AG04449 (cell line): ENCODE measurements at regions not wholly inside any gene's neighbourhood (a gene's known extent, or its start where the extent isn't known, plus 50 kb on each side); places are given as distances from the start of the nearest gene placed in this dataset.

ENCODE experiments used
- CTCF ChIA-PET: fragments of 350-600 bp; formaldehyde crosslinking; extraction: SDS; loops from one replicate; lab custom pipeline; 2021; ENCODE audit warnings: antibody characterized with exemption; lab: Yijun Ruan, JAX
- POLR2A ChIA-PET: fragments of 400-600, 350-600 bp; formaldehyde crosslinking; extraction: SDS; loops from one replicate; lab custom pipeline; 2020; ENCODE audit warnings: antibody characterized with exemption, inconsistent platforms; lab: Yijun Ruan, JAX
- DNase-seq: peaks from one replicate; pipeline ENCODE4 v3.0.0-alpha.2; 2010; ENCODE audit warnings: low read depth, low spot score
- H3K4me3 ChIP-seq: 2 replicates; pipeline ENCODE4 v1.5.1; 2011; ENCODE audit warnings: low read depth, mild to moderate bottlenecking, control low read depth, low read length
- TF ChIP-seq, protein P1 (sequence below): IDR thresholded peaks from one replicate; pipeline ENCODE4 v1.5.1; 2011; ENCODE audit warnings: mild to moderate bottlenecking, moderate library complexity, low read length, control low read depth, inconsistent platforms; ENCODE audit not compliant: insufficient read depth; ENCODE audit errors: missing control alignments

DNA sequence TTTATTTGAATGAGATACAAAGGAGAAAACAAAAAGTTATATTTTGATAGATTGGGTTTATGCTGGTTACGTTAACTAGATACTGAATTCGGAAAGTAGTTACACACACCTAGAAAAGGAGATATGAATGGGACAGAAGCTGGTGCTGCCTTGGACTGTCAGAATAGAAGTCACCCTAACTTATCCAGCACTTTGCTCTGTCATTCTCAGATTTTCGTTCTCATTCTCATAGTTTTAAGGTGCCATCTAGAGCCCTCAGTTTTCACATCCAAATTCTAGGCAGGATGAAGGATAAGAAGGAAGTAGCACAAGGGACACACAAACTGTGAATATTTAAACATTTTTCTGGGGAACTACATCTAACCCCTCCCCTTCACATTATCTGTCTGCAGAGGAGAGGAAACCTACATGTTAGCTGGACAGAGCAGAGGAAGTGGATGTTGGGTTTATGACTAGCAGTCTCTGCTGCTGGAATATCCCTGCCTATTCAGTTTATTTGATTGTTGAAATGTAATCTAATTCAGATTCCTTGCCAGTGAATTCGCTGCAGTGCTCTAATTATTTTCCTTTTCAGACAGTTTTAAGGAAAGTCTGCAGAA lies 521.9 kb downstream of the FAT4 start:
- DNase-seq = no peak
- CTCF ChIA-PET = no interaction called here
- POLR2A ChIA-PET = no interaction called here
- TF ChIP-seq, protein P1, sequence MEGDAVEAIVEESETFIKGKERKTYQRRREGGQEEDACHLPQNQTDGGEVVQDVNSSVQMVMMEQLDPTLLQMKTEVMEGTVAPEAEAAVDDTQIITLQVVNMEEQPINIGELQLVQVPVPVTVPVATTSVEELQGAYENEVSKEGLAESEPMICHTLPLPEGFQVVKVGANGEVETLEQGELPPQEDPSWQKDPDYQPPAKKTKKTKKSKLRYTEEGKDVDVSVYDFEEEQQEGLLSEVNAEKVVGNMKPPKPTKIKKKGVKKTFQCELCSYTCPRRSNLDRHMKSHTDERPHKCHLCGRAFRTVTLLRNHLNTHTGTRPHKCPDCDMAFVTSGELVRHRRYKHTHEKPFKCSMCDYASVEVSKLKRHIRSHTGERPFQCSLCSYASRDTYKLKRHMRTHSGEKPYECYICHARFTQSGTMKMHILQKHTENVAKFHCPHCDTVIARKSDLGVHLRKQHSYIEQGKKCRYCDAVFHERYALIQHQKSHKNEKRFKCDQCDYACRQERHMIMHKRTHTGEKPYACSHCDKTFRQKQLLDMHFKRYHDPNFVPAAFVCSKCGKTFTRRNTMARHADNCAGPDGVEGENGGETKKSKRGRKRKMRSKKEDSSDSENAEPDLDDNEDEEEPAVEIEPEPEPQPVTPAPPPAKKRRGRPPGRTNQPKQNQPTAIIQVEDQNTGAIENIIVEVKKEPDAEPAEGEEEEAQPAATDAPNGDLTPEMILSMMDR = no peak
- H3K4me3 ChIP-seq = no peak overlapping the region

DNA sequence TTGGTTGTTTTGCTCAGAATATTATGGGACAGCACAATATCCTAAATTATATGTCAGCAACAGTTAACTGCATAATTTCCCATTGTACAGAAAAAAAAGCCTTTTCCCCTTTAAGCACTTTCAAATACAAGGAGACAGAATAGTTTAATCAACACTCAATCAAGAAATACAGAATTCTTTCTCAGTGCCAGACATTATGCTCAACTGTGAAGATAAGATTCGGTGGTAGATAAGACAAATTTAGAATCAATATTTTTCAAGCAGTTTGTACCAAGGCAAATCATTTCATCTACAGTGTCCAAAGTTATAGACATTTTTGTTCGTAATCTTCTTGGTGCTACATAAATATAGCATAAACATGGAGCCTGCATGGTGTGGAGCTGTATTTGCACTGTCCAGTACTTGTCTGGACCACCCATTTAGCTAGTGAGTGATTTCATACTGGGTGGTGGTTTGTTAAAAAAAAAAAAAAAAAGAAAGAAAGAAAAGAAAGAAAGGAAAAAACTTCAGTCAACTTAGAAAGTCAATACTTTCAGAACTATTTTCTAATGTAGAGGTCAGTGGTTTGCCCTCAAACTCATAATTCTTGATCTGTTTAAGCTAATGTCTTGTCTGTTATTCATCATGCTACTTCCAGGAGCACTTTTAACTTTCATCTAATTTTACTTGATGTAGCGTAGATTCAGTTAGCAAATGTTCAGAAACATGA lies 522.9 kb downstream of the FAT4 start:
- ChIA-PET CTCF (no interaction called here), POLR2A (no interaction called here)
- no peak for DNase-seq
- TF ChIP-seq, protein P1 = no peak
- no peak overlapping the region for H3K4me3 ChIP-seq

DNA sequence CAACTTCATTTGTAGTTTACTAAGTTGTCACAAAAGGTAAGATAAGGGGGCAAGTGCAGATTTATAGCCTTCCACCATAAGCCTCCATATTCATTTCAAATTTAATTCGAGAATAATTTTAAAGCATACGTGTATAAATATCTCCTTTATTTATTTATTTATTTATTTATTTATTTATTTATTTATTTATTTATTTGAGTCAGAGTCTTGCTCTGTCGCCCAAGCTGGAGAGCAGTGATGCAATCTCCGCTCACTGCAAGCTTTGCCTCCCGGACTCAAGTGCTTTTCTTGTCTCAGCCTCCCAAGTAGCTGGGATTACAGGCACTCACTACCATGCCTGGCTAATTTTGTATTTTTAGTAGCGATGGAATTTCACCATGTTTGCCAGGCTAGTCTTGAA lies 523.4 kb downstream of the FAT4 start:
- ChIA-PET POLR2A (no interaction called here), CTCF (no interaction called here)
- no peak overlapping the region for H3K4me3 ChIP-seq
- TF ChIP-seq, protein P1 = no peak
- no peak for DNase-seq

- ChIA-PET CTCF (no interaction called here), POLR2A (no interaction called here)
- no peak overlapping the region for H3K4me3 ChIP-seq
- TF ChIP-seq, protein P1 = no peak
- no peak for DNase-seq
Observed at GRCh38 chr4:125838924-125839323, 524.2 kb downstream of the FAT4 start.

DNA sequence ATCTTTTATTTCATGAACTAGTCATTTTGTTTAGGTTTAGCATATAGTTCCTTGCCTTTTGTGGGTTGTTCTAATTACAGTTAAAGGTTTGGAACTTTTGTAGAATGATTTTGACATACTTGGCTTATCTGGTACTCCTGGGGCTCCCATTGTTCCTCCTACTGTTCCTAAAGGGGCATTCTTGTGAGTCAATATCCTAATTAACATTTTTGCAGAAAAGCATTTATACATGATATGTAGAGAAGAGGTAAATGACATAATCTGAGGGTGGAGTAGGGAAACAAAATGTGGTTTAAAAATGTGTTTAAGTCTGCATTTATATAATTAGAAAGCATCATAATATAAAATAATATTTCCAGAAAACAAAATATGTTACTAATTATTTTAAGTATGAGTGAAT lies 529.2 kb downstream of the FAT4 start:
- TF ChIP-seq, protein P1 = no peak
- POLR2A ChIA-PET = no interaction called here
- CTCF ChIA-PET = no interaction called here
- no peak overlapping the region for H3K4me3 ChIP-seq
- DNase-seq = no peak

- POLR2A ChIA-PET = interaction anchor here (0.5 kb wide), 1 partner anchor 1785 kb away, joined by 4 read pairs; the partner anchor contains the start of gene INTU
- DNase-seq = no peak
- no peak overlapping the region for H3K4me3 ChIP-seq
- TF ChIP-seq, protein P1 = no peak
- CTCF ChIA-PET = interaction anchor here (1.2 kb wide), 1 partner anchor 20 kb away, joined by 4 read pairs; no protein-coding TSS in a partner anchor
Observed at GRCh38 chr4:125847518-125847917, 532.8 kb downstream of the FAT4 start.
